ENCODE measurements at regions not wholly inside any gene's neighbourhood (a gene's known extent, or its start where the extent isn't known, plus 50 kb on each side); places are given as distances from the start of the nearest gene placed in this dataset.

DNA sequence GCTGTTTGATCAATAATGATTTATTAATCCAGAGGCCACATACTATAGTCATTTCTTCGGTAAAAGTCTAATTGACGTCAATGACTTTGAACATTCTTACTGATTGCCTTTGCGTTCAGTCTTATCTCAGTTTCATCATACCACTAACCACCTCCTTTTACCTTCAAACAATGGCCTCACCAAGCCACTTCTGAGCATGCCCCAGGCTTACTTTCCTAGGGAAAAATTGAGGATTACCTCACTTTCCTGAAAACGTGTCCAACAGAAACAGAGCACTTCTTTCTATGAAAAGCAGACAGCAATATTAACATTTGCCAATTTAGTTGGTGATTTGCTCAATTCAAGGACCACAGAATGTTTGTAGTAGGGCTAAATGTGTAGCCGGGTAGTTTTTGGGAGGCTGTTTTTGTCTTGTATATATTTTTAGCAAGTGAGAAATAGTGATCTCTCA lies 157.6 kb downstream of the KLF5 start:
- DNase-seq (ENCODE audit: low spot score), result no peak

GRCh38 chr13:73215823-73216222 lies 157.0 kb downstream of the KLF5 start:
- no peak for DNase-seq (ENCODE audit: low spot score)

DNA sequence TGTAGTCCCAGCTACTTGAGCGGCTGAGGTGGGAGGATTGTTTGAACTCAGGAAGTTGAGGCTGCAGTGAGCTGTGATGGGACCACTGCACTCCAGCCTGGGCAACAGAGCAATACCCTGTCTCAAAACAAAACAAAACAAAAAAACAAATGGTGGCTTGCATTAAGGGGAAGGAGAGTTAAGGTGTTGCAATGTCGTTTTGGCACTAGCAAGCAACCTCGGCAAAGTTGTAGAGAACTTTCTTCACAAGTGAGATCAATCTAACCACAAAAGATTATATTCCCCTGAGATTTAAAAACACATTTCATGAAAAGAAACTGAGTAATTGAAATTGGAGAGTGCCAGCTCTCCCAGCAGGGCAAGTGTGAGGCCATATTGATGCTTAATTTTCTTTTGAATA lies 153.7 kb downstream of the KLF5 start:
- no peak for DNase-seq (ENCODE audit: low spot score)

- no peak for DNase-seq (ENCODE audit: low spot score)
These were observed 151.5 kb downstream of the KLF5 start for GRCh38 chr13:73210218-73210883.

- DNase-seq (ENCODE audit: low spot score), result no peak
These were observed 146.1 kb downstream of the KLF5 start for GRCh38 chr13:73204952-73205351.

DNA sequence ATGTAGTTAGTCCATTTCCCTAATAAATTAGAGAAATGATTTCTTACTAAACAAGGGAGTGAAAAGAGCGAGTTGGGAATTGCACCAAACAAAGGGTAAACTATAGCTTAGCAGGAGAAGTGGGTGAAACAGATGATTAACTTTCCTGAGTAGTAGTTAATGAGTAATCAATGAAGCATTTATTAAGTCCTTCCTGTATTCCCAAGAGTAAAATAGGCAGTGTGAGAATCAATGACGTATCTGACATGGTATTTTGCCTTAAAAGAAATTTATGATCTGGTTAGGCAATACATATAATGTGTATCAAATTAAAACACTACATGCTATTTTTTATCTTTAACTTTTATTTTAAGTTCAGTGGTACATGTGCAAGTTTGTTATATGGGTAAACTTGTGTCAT lies 142.8 kb downstream of the KLF5 start:
- no peak for DNase-seq (ENCODE audit: low spot score)

DNA sequence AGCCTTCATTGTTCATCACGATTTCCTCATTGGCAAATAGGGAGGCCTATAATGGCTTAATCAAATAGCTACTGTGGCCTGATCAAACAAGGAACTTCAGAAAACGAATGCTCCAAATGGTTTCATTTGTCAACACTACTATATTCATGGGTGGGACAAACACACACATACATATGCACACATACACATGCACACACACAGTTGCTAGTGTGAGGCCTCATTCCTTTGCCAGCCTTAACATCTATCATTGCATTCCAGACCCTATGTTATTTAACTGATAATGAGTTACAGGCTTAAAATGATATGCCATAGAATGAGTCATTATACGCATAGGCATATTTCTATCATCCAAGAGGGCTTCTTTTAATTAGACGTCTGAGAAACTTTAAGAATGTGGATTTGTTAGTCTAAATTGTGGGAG lies 140.2 kb downstream of the KLF5 start:
- no peak for DNase-seq (ENCODE audit: low spot score)

DNA sequence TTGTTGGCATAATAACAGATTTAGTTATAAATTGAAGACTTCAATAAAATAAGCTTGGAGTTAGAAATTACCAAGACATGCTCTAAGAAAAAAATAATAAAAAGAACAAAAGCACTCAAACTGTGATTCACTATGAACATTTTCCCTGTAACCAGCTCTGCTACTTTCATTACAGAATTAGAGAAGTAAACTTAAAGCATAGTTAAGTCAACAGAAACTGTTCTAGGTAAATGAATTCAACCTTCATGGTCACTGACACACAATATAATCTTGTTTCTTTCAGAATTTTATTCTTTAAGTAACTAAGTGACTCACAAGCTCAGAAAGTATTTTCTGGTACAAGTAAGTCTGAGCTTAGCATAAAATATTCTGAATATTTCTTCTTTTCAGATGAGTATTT lies 136.3 kb downstream of the KLF5 start:
- no peak for DNase-seq (ENCODE audit: low spot score)

GRCh38 chr13:73194310-73194709 lies 135.5 kb downstream of the KLF5 start:
- no peak for DNase-seq (ENCODE audit: low spot score)

DNA sequence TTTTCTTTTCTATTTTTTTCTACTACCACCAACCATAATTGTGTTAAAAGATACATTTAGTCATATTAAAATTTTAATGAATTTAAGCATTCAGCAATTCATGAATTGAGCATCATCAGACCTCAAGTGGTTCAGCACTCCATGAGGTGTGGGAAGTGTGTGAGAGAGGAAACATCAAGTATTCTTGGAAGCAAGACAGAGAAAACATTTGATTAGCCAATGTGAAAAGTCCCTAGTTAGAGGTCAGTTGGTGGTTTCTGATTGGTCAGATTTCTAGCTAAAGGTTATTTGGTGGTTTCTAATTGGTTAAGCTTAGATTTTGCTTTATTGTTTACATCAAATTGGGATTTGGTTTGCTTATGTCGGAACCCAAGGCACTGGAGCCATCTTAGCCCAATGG lies 134.7 kb downstream of the KLF5 start:
- no peak for DNase-seq (ENCODE audit: low spot score)

DNA sequence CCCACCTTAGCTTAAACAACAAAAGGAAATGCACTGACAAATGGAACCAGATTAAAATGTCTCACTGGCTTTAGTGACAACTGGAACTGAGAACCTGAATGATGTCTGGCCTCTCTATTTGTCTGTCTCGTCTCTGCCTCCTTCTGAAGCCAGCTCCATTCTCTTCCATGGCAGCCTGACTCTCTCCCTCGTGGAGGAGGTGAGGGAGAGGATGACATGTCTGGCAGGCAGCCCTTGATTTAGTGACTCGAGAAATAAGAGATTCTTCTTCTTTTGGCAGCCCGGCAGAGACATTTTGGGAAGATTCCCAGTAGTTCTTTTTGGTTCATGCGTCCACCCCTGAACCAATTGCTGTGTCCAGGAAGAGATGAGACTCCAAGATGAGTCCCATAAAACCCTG lies 131.7 kb downstream of the KLF5 start:
- no peak for DNase-seq (ENCODE audit: low spot score)

GRCh38 chr13:73189776-73190175 lies 131.0 kb downstream of the KLF5 start:
- no peak for DNase-seq (ENCODE audit: low spot score)

DNA sequence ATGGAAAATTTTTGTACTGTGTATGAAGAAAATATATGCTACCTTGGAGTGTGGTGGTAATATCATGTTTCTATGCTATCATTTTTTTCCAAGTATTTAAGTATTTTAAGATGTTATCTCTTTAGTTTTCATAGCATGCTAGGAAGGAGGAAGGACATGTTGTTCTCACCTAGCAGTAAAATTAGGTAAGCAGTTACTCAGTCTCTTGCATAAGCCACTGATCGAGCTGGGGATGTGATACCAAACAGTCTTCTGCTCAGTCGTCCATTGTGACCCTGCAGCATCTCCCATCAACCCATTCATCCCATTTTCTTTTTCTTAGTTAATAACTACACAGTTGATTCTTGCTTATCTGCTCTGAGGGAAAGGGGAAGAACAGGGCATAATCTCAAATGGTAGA lies 130.6 kb downstream of the KLF5 start:
- no peak for DNase-seq (ENCODE audit: low spot score)

GRCh38 chr13:73187106-73187505 lies 128.3 kb downstream of the KLF5 start:
- DNase-seq (ENCODE audit: low spot score), result no peak

- DNase-seq (ENCODE audit: low spot score), result no peak
These were observed 121.0 kb downstream of the KLF5 start for GRCh38 chr13:73179650-73180274.

- DNase-seq (ENCODE audit: low spot score), result no peak
These were observed 119.2 kb downstream of the KLF5 start for GRCh38 chr13:73177916-73178565.

- no peak for DNase-seq (ENCODE audit: low spot score)
These were observed 118.2 kb downstream of the KLF5 start for GRCh38 chr13:73177017-73177416.

GRCh38 chr13:73174521-73175010 lies 115.8 kb downstream of the KLF5 start:
- DNase-seq (ENCODE audit: low spot score), result no peak

- DNase-seq (ENCODE audit: low spot score), result no peak
These were observed 114.5 kb downstream of the KLF5 start for GRCh38 chr13:73173279-73173811.

- DNase-seq (ENCODE audit: low spot score), result no peak
These were observed 113.1 kb downstream of the KLF5 start for GRCh38 chr13:73171926-73172325.

GRCh38 chr13:73171271-73171682 lies 112.5 kb downstream of the KLF5 start:
- DNase-seq (ENCODE audit: low spot score), result no peak

DNA sequence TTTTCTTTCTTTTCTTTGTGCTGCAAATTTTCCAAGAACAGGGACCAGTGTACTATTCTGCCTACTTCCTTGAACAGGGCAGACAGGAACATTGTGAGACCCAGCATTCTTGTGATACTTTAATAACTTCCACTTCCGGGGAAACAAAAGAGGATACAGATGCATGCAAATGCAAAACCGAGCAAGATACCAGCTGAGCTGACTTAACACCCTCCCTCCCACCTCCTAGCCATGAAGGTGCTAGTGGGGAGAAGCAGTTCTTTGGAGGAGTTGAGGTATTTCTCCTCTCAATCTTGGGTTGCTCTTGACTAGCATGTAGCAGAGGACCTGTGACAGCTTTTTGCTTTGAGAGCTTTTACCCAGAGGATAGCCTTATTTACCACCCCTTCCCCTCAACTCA lies 111.2 kb downstream of the KLF5 start:
- DNase-seq (ENCODE audit: low spot score), result no peak

DNA sequence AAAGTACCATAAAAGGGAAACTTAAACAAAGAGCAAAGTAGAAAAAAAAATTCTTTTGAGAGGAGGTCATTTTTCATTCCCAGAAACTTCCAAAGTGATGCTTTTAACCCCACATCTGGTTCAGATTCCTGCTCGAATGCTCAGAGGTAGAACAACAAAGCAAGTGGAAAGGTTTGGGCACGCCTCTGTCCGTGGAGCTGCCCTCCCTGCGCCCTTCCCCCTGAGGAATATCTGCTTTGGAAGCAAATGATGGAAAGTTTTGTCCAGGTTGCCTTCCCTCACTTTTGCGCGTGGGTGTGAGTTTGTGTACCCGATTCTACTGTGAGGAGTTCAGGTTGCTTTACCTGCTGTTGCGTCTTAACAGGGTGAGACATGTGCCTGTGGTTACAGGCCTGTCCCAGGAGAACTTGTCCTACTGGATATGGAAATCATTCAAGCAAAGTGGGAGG lies 110.2 kb downstream of the KLF5 start:
- peak; percentile 48 for DNase-seq (ENCODE audit: low spot score)
